SH-SY5Y (cell line): ENCODE measurements at regions not wholly inside any gene's neighbourhood (a gene's known extent, or its start where the extent isn't known, plus 50 kb on each side); places are given as distances from the start of the nearest gene placed in this dataset.

Experiments
- GATA2 ChIP-seq: IDR thresholded peaks from 2 replicates; pipeline ENCODE4 v1.6.1; 2011; ENCODE audit warnings: mild to moderate bottlenecking, low read depth, low read length
- GATA3 ChIP-seq: IDR thresholded peaks from 2 replicates; pipeline ENCODE4 v1.6.1; 2011; ENCODE audit warnings: low read depth, mild to moderate bottlenecking, low read length, moderate library complexity

- TF ChIP-seq GATA3: no peak
- TF ChIP-seq GATA2: no peak
Observed at GRCh38 chr18:42271647-42272414, 316.8 kb downstream of the PIK3C3 start.

- TF ChIP-seq GATA3 (no peak), GATA2 (no peak)
Observed at GRCh38 chr18:42274488-42275137, 319.6 kb downstream of the PIK3C3 start.

- TF ChIP-seq GATA3: no peak
- no peak for TF ChIP-seq GATA2
Observed at GRCh38 chr18:42275138-42275535, 320.1 kb downstream of the PIK3C3 start.

- TF ChIP-seq GATA2 (no peak), GATA3 (no peak)
Observed at GRCh38 chr18:42275949-42276730, 321.1 kb downstream of the PIK3C3 start.

- TF ChIP-seq GATA2: no peak
- TF ChIP-seq GATA3: no peak
Observed at GRCh38 chr18:42281124-42281523, 326.1 kb downstream of the PIK3C3 start.

- TF ChIP-seq GATA2: no peak
- TF ChIP-seq GATA3: no peak
Observed at GRCh38 chr18:42281851-42282250, 326.8 kb downstream of the PIK3C3 start.

- TF ChIP-seq GATA2 (no peak), GATA3 (no peak)
Observed at GRCh38 chr18:42287047-42287446, 332.0 kb downstream of the PIK3C3 start.

- TF ChIP-seq GATA2 (no peak), GATA3 (no peak)
Observed at GRCh38 chr18:42288129-42288528, 333.1 kb downstream of the PIK3C3 start.

- TF ChIP-seq GATA3: no peak
- no peak for TF ChIP-seq GATA2
Observed at GRCh38 chr18:42289526-42289925, 334.5 kb downstream of the PIK3C3 start.

GRCh38 chr18:42290318-42291307, 335.6 kb downstream of the PIK3C3 start:
- TF ChIP-seq GATA3: no peak
- no peak for TF ChIP-seq GATA2

GRCh38 chr18:42292654-42293053, 337.6 kb downstream of the PIK3C3 start:
- TF ChIP-seq GATA2 (no peak), GATA3 (no peak)

GRCh38 chr18:42296192-42296591, 341.2 kb downstream of the PIK3C3 start:
- TF ChIP-seq GATA2: no peak
- TF ChIP-seq GATA3: no peak

GRCh38 chr18:42296723-42297122, 341.7 kb downstream of the PIK3C3 start:
- no peak for TF ChIP-seq GATA3
- no peak for TF ChIP-seq GATA2
